DOHH2 (cell line): ENCODE measurements at regions not wholly inside any gene's neighbourhood (a gene's known extent, or its start where the extent isn't known, plus 50 kb on each side); places are given as distances from the start of the nearest gene placed in this dataset.

ENCODE experiments used
- H3F3A ChIP-seq: fragments of 200-600 bp; sonication (generic), shearing (Covaris generic); 2 replicates; pipeline ENCODE4 v1.6.0; 2016; ENCODE audit warnings: antibody characterized with exemption, mild to moderate bottlenecking; ENCODE audit not compliant: control insufficient read depth, insufficient read depth
- H3K27ac ChIP-seq: fragments of 200-600 bp; sonication (generic); 2 replicates; pipeline ENCODE4 v1.5.1; 2014; ENCODE audit warnings: low read depth, mild to moderate bottlenecking, low read length, moderate library complexity
- H3K27me3 ChIP-seq: fragments of 200-600 bp; sonication (generic); 2 replicates; pipeline ENCODE4 v1.6.1; 2014; ENCODE audit warnings: mild to moderate bottlenecking, low read length, mixed read lengths; ENCODE audit not compliant: control insufficient read depth
- H3K36me3 ChIP-seq: fragments of 200-600 bp; sonication (generic); 2 replicates; pipeline ENCODE4 v1.6.1; 2014; ENCODE audit warnings: mild to moderate bottlenecking, low read length, moderate library complexity, mixed read lengths; ENCODE audit not compliant: control insufficient read depth
- H3K4me1 ChIP-seq: fragments of 200-600 bp; sonication (generic); 2 replicates; pipeline ENCODE4 v1.6.1; 2014; ENCODE audit warnings: mild to moderate bottlenecking, low read length, mixed read lengths; ENCODE audit not compliant: control insufficient read depth
- H3K4me2 ChIP-seq: fragments of 200-600 bp; sonication (generic); 2 replicates; pipeline ENCODE4 v1.6.0; 2014; ENCODE audit warnings: mild to moderate bottlenecking, low read length, moderate library complexity
- H3K4me3 ChIP-seq: fragments of 200-600 bp; sonication (generic); 2 replicates; pipeline ENCODE4 v1.5.1; 2014; ENCODE audit warnings: mild to moderate bottlenecking, low read length, mixed read lengths
- H3K79me2 ChIP-seq: fragments of 200-600 bp; sonication (generic); 2 replicates; pipeline ENCODE4 v1.6.1; 2014; ENCODE audit warnings: mild to moderate bottlenecking, low read length, mixed read lengths; ENCODE audit not compliant: control insufficient read depth
- H3K9me2 ChIP-seq: fragments of 200-600 bp; sonication (generic); replicated peaks from 2 replicates; pipeline ENCODE4 v1.6.1; 2014; ENCODE audit warnings: mild to moderate bottlenecking, low read length, mixed read lengths; ENCODE audit not compliant: control insufficient read depth
- H3K9me3 ChIP-seq: fragments of 200-600 bp; sonication (generic); 2 replicates; pipeline ENCODE4 v1.6.1; 2014; ENCODE audit warnings: antibody characterized with exemption, low read length, mixed read lengths; ENCODE audit not compliant: control insufficient read depth, insufficient read depth
- H4K20me1 ChIP-seq: fragments of 200-600 bp; sonication (generic); 2 replicates; pipeline ENCODE4 v1.6.0; 2014; ENCODE audit warnings: low read depth, mild to moderate bottlenecking, antibody characterized with exemption, low read length, moderate library complexity; ENCODE audit not compliant: control insufficient read depth, insufficient read depth
- EZH2phosphoT487 ChIP-seq: fragments of 200-600 bp; sonication (generic); IDR thresholded peaks from 2 replicates; pipeline ENCODE4 v1.6.1; 2017; ENCODE audit warnings: borderline replicate concordance, mild to moderate bottlenecking, antibody characterized with exemption, low read length, moderate library complexity, mixed read lengths
- TF ChIP-seq, protein P1 (sequence below): fragments of 200-600 bp; sonication (generic); IDR thresholded peaks from one replicate; pipeline ENCODE4 v1.5.1; 2014; ENCODE audit warnings: antibody characterized with exemption, mild to moderate bottlenecking, low read depth, low read length; ENCODE audit not compliant: poor library complexity, severe bottlenecking

DNA sequence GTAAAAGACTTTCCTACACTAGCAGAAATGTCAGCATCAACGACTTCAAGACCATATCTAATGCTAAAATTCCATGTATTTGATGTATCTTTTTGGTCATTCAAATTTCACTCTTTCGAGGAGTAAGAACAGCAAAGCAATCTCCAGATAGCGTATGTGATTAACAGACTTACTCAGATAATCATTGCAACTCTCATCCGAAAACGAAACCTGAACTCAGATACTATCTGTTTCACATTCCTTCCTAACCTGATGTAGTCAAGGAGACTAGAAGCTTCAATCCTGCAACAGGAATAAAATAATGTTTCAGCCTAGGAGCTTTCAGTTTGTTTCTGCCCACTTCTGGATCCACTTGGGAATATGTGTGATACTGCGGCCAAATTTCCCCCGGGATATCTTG lies 286.3 kb downstream of the NUAK1 start:
- Histone ChIP-seq H3K9me2 (no peaks in the 10 kb centered on the region), H3K4me3 (no peak overlapping the region), H4K20me1 (no peaks in the 10 kb centered on the region), H3K9me3 (no peaks in the 10 kb centered on the region), H3K4me2 (no peak overlapping the region), H3K4me1 (no peaks in the 10 kb centered on the region), H3K27me3 (no peaks in the 10 kb centered on the region), H3K79me2 (no peaks in the 10 kb centered on the region), H3K27ac (no peak overlapping the region), H3F3A (no peaks in the 10 kb centered on the region), H3K36me3 (no peaks in the 10 kb centered on the region)
- no peak for TF ChIP-seq EZH2phosphoT487
- TF ChIP-seq, protein P1, sequence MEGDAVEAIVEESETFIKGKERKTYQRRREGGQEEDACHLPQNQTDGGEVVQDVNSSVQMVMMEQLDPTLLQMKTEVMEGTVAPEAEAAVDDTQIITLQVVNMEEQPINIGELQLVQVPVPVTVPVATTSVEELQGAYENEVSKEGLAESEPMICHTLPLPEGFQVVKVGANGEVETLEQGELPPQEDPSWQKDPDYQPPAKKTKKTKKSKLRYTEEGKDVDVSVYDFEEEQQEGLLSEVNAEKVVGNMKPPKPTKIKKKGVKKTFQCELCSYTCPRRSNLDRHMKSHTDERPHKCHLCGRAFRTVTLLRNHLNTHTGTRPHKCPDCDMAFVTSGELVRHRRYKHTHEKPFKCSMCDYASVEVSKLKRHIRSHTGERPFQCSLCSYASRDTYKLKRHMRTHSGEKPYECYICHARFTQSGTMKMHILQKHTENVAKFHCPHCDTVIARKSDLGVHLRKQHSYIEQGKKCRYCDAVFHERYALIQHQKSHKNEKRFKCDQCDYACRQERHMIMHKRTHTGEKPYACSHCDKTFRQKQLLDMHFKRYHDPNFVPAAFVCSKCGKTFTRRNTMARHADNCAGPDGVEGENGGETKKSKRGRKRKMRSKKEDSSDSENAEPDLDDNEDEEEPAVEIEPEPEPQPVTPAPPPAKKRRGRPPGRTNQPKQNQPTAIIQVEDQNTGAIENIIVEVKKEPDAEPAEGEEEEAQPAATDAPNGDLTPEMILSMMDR, result no peak

DNA sequence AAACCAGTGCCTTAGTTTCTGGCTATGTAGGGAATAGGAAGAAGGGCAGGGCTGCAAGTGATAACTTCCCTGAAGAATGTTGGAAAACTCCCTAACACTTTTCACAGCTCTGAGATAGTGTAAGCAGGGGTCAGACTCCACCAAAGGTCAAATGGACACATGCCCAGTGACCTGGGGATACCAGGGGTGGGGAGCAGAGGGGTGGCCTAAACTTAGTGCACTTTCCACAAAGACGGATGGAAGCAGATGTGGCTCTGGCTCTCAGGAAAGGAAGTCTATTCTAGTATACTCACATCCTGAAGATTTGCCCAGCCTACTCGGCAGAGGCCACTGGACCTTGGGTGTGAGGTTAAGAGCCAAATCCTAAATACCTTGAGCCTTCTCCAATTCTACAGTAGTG lies 285.8 kb downstream of the NUAK1 start:
- H3K79me2 ChIP-seq, result no peaks in the 10 kb centered on the region
- TF ChIP-seq, protein P1, result no peak
- TF ChIP-seq EZH2phosphoT487, result no peak
- no peak overlapping the region for H3K4me3 ChIP-seq
- H4K20me1 ChIP-seq, result no peaks in the 10 kb centered on the region
- H3F3A ChIP-seq, result no peaks in the 10 kb centered on the region
- no peak overlapping the region for H3K27ac ChIP-seq
- no peaks in the 10 kb centered on the region for H3K27me3 ChIP-seq
- H3K9me2 ChIP-seq, result no peaks in the 10 kb centered on the region
- no peaks in the 10 kb centered on the region for H3K36me3 ChIP-seq
- no peaks in the 10 kb centered on the region for H3K9me3 ChIP-seq
- no peak overlapping the region for H3K4me2 ChIP-seq
- no peaks in the 10 kb centered on the region for H3K4me1 ChIP-seq

DNA sequence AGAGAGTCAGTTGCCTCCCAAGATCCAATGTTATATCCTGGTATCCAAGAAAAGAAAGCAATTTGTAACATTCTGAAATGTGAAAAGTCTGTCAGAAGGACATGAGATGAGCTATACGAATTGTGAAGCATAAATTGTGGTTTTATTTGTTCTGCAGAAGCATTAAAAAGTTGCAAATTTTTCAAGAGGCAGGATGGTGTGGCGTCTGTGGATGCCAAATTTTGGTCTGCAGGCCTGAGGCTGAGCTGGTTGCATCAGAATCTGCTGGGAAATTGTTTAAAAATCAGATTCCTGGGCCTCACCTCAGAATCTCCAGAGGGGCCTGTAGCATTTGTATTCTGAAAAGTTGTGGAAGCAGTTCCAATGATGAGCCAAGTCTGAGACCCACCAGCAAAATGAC lies 284.7 kb downstream of the NUAK1 start:
- H3K36me3 ChIP-seq, result no peaks in the 10 kb centered on the region
- no peaks in the 10 kb centered on the region for H3K9me3 ChIP-seq
- no peaks in the 10 kb centered on the region for H3K4me1 ChIP-seq
- H3F3A ChIP-seq, result no peaks in the 10 kb centered on the region
- H3K27ac ChIP-seq, result no peak overlapping the region
- H4K20me1 ChIP-seq, result no peaks in the 10 kb centered on the region
- no peaks in the 10 kb centered on the region for H3K27me3 ChIP-seq
- H3K4me2 ChIP-seq, result no peak overlapping the region
- no peaks in the 10 kb centered on the region for H3K9me2 ChIP-seq
- H3K4me3 ChIP-seq, result no peak overlapping the region
- no peak for TF ChIP-seq EZH2phosphoT487
- TF ChIP-seq, protein P1, result no peak
- no peaks in the 10 kb centered on the region for H3K79me2 ChIP-seq
